ENCODE measurements at regions not wholly inside any gene's neighbourhood (a gene's known extent, or its start where the extent isn't known, plus 50 kb on each side); places are given as distances from the start of the nearest gene placed in this dataset.

- no peak for TF ChIP-seq POLR2A (IDR thresholded peaks at IDR 0.05)
- no peak for TF ChIP-seq CTCF (IDR thresholded peaks at IDR 0.05)
Measured at GRCh38 chr21:18170221-18170620, 74.4 kb upstream of the CHODL start.

Data from Peyer's patch (tissue), 4 donors.